Thoracic aorta (tissue), 2 donors: ENCODE measurements at regions not wholly inside any gene's neighbourhood (a gene's known extent, or its start where the extent isn't known, plus 50 kb on each side); places are given as distances from the start of the nearest gene placed in this dataset.

Source experiments
- ATAC-seq: fragments of 150-250 bp; one replicate; pipeline ENCODE4 v1.8.0; 2017; ENCODE audit warnings: low read depth; ENCODE audit not compliant: insufficient number of reproducible peaks, low FRiP score
- DNase-seq: peaks from one replicate; pipeline ENCODE4 v3.0.0-alpha.2; 2020; ENCODE audit warnings: low spot score
- H3K27ac ChIP-seq, 2 donors: fragments of 200-600 bp; sonication (generic); 1 replicate in 1 of 2; 2 replicates in 1 of 2; pipeline ENCODE4 v1.5.1; 2016; ENCODE audit warnings: mild to moderate bottlenecking in 2 of 2, moderate library complexity in 2 of 2
- H3K27me3 ChIP-seq: fragments of 200-600 bp; sonication (generic); replicated peaks from 2 replicates; pipeline ENCODE4 v1.6.0; 2016; ENCODE audit warnings: mild to moderate bottlenecking; ENCODE audit not compliant: insufficient read depth
- H3K36me3 ChIP-seq: fragments of 200-600 bp; sonication (generic); one replicate; pipeline ENCODE4 v1.5.1; 2016
- H3K4me1 ChIP-seq, 2 donors: fragments of 200-600 bp; sonication (generic); 1 replicate in 1 of 2; 2 replicates in 1 of 2; pipeline versions ENCODE4 v1.5.1 to v1.6.0; 2016; ENCODE audit warnings: low read depth in 2 of 2, mild to moderate bottlenecking in 1 of 2; ENCODE audit not compliant: control insufficient read depth in 1 of 2
- H3K4me3 ChIP-seq: fragments of 200-600 bp; sonication (generic); 2 replicates; pipeline ENCODE4 v1.5.1; 2016; ENCODE audit warnings: mild to moderate bottlenecking
- H3K9me3 ChIP-seq: fragments of 200-600 bp; sonication (generic); 2 replicates; pipeline ENCODE4 v1.5.1; 2016
- TF ChIP-seq, protein P1 (sequence below): fragments of 200-600 bp; sonication (generic); IDR thresholded peaks from one replicate; pipeline ENCODE4 v1.5.1; 2019; ENCODE audit warnings: antibody characterized with exemption

DNA sequence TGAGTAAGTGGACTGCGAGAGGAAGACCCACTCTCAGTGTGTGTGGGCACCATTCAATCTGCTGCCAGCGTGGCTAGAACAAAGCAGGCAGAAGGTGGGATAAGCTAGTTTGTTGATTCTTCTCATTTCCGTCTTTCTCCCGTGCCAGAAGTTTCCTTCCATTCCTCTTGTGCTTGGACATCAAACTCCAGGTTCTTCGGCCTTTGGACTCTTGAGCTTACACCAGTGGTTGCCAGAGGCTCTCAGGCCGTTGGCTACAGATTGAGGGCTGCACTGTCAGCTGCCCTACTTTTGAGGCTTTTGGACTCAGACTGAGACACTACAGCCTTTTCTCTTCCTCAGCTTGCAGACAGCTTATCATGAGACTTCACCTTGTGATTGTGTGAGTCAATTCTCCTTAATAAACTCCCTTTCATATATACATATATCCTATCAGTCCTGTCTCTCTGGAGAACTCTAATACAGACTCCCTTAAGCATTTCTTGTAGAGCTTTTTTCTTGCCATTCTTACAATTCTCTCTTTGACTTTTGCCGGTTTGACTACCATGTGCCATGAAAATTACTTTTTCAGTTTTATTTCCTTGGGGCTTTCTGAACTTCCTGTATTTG, 494.9 kb downstream of the PRR16 start:
- H3K36me3 ChIP-seq: no peaks in the 10 kb centered on the region
- DNase-seq (no peak), ATAC-seq (no peak)
- no peaks in the 10 kb centered on the region for H3K27me3 ChIP-seq
- no peaks in the 10 kb centered on the region for H3K4me1 ChIP-seq
- no peak overlapping the region for H3K27ac ChIP-seq
- H3K9me3 ChIP-seq: no peaks in the 10 kb centered on the region
- no peak overlapping the region for H3K4me3 ChIP-seq
- TF ChIP-seq, protein P1, sequence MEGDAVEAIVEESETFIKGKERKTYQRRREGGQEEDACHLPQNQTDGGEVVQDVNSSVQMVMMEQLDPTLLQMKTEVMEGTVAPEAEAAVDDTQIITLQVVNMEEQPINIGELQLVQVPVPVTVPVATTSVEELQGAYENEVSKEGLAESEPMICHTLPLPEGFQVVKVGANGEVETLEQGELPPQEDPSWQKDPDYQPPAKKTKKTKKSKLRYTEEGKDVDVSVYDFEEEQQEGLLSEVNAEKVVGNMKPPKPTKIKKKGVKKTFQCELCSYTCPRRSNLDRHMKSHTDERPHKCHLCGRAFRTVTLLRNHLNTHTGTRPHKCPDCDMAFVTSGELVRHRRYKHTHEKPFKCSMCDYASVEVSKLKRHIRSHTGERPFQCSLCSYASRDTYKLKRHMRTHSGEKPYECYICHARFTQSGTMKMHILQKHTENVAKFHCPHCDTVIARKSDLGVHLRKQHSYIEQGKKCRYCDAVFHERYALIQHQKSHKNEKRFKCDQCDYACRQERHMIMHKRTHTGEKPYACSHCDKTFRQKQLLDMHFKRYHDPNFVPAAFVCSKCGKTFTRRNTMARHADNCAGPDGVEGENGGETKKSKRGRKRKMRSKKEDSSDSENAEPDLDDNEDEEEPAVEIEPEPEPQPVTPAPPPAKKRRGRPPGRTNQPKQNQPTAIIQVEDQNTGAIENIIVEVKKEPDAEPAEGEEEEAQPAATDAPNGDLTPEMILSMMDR: no peak

DNA sequence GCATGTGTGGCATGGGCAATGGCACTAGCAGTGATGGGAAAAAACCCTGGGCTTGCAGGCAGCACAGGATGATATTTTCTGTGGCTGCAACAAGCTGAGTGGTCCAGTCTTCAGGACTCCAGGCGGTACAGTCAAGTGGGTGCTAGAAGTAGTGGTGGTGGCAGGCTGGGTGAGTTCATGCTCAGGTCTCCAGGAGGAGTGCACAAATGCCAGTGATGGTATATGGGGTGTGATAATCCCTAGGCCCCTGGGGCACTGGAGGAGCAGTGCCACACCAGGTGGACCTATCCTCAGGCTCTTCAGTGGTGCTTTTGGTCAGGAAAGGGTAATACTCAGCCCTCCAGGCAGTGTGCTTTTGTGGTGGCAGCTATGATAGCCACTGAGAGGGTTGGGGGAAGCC, 496.4 kb downstream of the PRR16 start:
- DNase-seq (no peak), ATAC-seq (no peak)
- H3K4me3 ChIP-seq: no peak overlapping the region
- H3K36me3 ChIP-seq: no peaks in the 10 kb centered on the region
- H3K9me3 ChIP-seq: no peaks in the 10 kb centered on the region
- no peak overlapping the region for H3K27ac ChIP-seq
- no peaks in the 10 kb centered on the region for H3K27me3 ChIP-seq
- H3K4me1 ChIP-seq: no peaks in the 10 kb centered on the region
- TF ChIP-seq, protein P1: no peak

DNA sequence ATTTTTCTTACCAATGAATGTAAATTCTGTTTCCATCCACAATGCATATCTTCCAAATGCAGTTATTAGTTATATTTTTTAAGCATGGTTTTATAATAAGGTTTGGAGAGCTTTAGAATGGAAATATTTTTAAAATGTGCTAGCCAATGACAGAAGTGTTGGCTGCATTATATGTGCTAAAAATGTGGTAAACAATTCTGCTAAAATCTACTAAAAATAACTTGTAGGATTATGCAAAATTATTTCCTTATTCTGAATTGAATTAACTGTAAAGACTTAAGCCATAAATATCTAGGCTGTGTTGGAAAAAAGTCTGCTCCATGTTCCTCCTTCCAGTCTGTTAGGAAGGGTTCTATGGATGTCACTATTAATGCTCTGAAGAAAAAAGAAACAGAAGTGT, 503.3 kb downstream of the PRR16 start:
- no peaks in the 10 kb centered on the region for H3K27me3 ChIP-seq
- ATAC-seq: no peak
- no peaks in the 10 kb centered on the region for H3K9me3 ChIP-seq
- no peaks in the 10 kb centered on the region for H3K4me1 ChIP-seq
- no peak overlapping the region for H3K27ac ChIP-seq
- no peaks in the 10 kb centered on the region for H3K36me3 ChIP-seq
- no peak for DNase-seq
- H3K4me3 ChIP-seq: no peak overlapping the region
- TF ChIP-seq, protein P1: no peak

DNA sequence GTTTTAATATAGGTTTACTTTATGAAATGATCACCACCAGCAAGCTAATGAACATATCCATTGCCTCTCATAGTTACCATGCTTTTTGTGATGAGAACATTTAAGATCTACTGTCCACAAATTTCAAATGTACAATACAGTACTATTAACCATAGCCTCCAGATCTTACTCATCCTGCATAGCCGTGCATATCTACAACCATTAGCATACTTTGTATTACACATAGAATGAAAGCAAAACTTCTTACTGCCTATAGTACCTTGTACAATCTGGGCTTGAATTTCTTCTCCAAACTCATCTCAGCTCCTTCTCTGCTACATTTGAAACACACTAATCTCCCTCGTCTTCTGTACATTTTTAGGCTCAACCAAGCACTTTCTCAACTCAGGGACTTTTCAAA, 510.6 kb downstream of the PRR16 start:
- TF ChIP-seq, protein P1: no peak
- Histone ChIP-seq H3K27me3 (no peaks in the 10 kb centered on the region), H3K4me1 (no peaks in the 10 kb centered on the region), H3K36me3 (no peaks in the 10 kb centered on the region), H3K4me3 (no peak overlapping the region), H3K9me3 (no peaks in the 10 kb centered on the region), H3K27ac (no peak overlapping the region)
- ATAC-seq (no peak), DNase-seq (no peak)

- no peak for ATAC-seq
- Histone ChIP-seq H3K27me3 (no peaks in the 10 kb centered on the region), H3K27ac (no peak overlapping the region), H3K4me3 (no peak overlapping the region), H3K36me3 (no peaks in the 10 kb centered on the region), H3K9me3 (no peaks in the 10 kb centered on the region), H3K4me1 (no peaks in the 10 kb centered on the region)
- TF ChIP-seq, protein P1: no peak
- no peak for DNase-seq
Measured at GRCh38 chr5:120982351-120982750, 518.3 kb downstream of the PRR16 start.
